Endothelial cell of umbilical vein (primary cell): ENCODE measurements at regions not wholly inside any gene's neighbourhood (a gene's known extent, or its start where the extent isn't known, plus 50 kb on each side); places are given as distances from the start of the nearest gene placed in this dataset.

Source experiments
- POLR2A ChIP-seq: IDR thresholded peaks from 2 replicates; pipeline ENCODE4 v1.6.1; 2012; ENCODE audit warnings: low read depth, mild to moderate bottlenecking, control low read depth, low read length
- TF ChIP-seq, protein P1 (sequence below), 2 donors: IDR thresholded peaks; 1 replicate in 1 of 2; 2 replicates in 1 of 2; pipeline ENCODE4 v1.5.1; 2011; ENCODE audit warnings: low read length in 2 of 2, mild to moderate bottlenecking in 2 of 2, moderate library complexity in 2 of 2, control low read depth in 1 of 2, inconsistent platforms in 1 of 2, low read depth in 1 of 2; ENCODE audit not compliant: insufficient read depth in 1 of 2; ENCODE audit errors: extremely low read depth in 1 of 2

GRCh38 chr10:120272350-120272749, 184.7 kb upstream of the PLPP4 start:
- TF ChIP-seq POLR2A = no peak
- TF ChIP-seq, protein P1, sequence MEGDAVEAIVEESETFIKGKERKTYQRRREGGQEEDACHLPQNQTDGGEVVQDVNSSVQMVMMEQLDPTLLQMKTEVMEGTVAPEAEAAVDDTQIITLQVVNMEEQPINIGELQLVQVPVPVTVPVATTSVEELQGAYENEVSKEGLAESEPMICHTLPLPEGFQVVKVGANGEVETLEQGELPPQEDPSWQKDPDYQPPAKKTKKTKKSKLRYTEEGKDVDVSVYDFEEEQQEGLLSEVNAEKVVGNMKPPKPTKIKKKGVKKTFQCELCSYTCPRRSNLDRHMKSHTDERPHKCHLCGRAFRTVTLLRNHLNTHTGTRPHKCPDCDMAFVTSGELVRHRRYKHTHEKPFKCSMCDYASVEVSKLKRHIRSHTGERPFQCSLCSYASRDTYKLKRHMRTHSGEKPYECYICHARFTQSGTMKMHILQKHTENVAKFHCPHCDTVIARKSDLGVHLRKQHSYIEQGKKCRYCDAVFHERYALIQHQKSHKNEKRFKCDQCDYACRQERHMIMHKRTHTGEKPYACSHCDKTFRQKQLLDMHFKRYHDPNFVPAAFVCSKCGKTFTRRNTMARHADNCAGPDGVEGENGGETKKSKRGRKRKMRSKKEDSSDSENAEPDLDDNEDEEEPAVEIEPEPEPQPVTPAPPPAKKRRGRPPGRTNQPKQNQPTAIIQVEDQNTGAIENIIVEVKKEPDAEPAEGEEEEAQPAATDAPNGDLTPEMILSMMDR (IDR thresholded peaks at IDR 0.05; ENCODE audit: extremely low read depth in 1 of 2, insufficient read depth in 1 of 2, low read depth in 1 of 2, low read length in 2 of 2) = no peak
